ENCODE measurements at regions not wholly inside any gene's neighbourhood (a gene's known extent, or its start where the extent isn't known, plus 50 kb on each side); places are given as distances from the start of the nearest gene placed in this dataset.

DNA sequence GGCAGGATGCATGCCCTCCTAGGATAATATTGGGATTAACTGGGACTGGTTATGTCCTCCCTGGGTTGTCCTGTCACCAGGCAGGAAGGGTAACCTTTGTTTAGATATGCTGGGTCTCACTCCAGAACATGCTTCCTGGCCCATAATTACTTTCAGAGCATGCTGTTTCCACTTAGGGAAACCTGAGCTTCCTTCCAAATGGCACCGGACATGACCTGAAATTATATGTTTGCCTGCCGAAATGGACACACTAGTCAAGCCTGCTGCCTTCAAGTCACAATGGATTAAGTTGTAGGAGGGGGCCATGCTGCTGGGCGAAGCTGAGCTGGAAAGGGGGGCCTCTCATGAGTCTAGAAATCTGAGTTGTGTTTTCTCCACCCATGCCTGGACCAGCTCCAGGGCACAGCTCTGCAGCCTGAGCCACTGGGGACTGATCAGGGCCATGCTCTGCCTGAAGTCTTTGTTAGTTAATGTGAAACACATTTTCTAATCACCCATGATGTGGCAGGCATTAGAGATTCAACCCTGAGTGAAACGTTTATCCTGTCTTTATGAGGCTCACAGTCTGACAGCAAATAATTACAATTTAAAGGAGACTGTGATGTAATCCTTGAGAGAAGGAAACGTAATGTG lies 273.3 kb downstream of the TNS1 start:
- TF ChIP-seq EZH2 (IDR thresholded peaks at IDR 0.05; ENCODE audit: low read depth) = no peak
- no peak for TF ChIP-seq CTCF (conservative IDR thresholded peaks at IDR 0.05)

Measured in PC-9 (cell line).